ENCODE measurements at regions not wholly inside any gene's neighbourhood (a gene's known extent, or its start where the extent isn't known, plus 50 kb on each side); places are given as distances from the start of the nearest gene placed in this dataset.

DNA sequence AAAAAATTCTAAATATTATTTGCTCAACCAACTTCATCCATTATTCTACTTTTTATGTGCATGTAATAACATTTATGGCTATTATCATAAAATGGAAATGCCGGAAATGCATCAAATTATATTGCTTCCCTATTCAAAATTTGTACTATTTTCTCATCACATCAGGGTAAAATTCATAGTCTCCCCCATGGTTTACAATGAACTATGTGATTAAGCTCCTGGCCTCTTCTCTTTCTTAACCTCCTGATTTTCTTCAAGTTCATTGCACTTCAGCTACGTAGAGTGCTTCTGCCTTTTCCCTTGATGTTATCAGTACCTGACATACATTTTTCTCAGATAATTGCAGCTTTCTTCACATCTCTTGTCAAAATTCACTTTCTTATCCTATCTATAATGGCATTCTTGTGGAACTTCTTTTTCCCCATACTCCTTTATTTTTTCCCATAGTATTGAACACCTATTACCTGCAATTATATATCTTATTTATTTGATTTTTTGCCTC lies 699.1 kb upstream of the ADGRB3 start:
- TF ChIP-seq POLR2A (IDR thresholded peaks at IDR 0.05; ENCODE audit: control extremely low read depth in 1 of 2, low read depth in 2 of 2, low read length in 2 of 2) (no peak), EZH2 (IDR thresholded peaks at IDR 0.05; ENCODE audit: low read depth, low read length, severe bottlenecking) (no peak), POLR2AphosphoS5 (IDR thresholded peaks at IDR 0.05; ENCODE audit: low read depth, low read length) (no peak), SRF (IDR thresholded peaks at IDR 0.05; ENCODE audit: low read depth, low read length) (no peak), CHD2 (IDR thresholded peaks at IDR 0.05; ENCODE audit: low read length) (no peak), YY1 (IDR thresholded peaks at IDR 0.05; ENCODE audit: low read depth, low read length) (no peak)
- TF ChIP-seq, protein P1, sequence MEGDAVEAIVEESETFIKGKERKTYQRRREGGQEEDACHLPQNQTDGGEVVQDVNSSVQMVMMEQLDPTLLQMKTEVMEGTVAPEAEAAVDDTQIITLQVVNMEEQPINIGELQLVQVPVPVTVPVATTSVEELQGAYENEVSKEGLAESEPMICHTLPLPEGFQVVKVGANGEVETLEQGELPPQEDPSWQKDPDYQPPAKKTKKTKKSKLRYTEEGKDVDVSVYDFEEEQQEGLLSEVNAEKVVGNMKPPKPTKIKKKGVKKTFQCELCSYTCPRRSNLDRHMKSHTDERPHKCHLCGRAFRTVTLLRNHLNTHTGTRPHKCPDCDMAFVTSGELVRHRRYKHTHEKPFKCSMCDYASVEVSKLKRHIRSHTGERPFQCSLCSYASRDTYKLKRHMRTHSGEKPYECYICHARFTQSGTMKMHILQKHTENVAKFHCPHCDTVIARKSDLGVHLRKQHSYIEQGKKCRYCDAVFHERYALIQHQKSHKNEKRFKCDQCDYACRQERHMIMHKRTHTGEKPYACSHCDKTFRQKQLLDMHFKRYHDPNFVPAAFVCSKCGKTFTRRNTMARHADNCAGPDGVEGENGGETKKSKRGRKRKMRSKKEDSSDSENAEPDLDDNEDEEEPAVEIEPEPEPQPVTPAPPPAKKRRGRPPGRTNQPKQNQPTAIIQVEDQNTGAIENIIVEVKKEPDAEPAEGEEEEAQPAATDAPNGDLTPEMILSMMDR (IDR thresholded peaks at IDR 0.05; ENCODE audit: control extremely low read depth in 1 of 3, insufficient read depth in 1 of 3, low read depth in 1 of 3, low read length in 3 of 3), result no peak

Measured in H1 (cell line).